Fibroblast of lung (primary cell): ENCODE measurements at regions not wholly inside any gene's neighbourhood (a gene's known extent, or its start where the extent isn't known, plus 50 kb on each side); places are given as distances from the start of the nearest gene placed in this dataset.

Experiments used
- CTCF ChIP-seq, 2 donors: IDR thresholded peaks in 1 of 2; conservative IDR thresholded peaks in 1 of 2; 1 replicate in 1 of 2; 2 replicates in 1 of 2; pipeline ENCODE4 v1.5.1; 2011 to 2012; ENCODE audit warnings: low read length in 2 of 2, control low read depth in 1 of 2, inconsistent platforms in 1 of 2, low read depth in 1 of 2, mild to moderate bottlenecking in 1 of 2
- EZH2 ChIP-seq: IDR thresholded peaks from 2 replicates; pipeline ENCODE4 v1.5.1; 2012; ENCODE audit warnings: low read length, control low read depth, mild to moderate bottlenecking; ENCODE audit errors: missing control alignments

- TF ChIP-seq CTCF (conservative IDR thresholded peaks at IDR 0.05 in 1 of 2, IDR thresholded peaks at IDR 0.05 in 1 of 2; ENCODE audit: low read depth in 1 of 2, low read length in 2 of 2) (no peak), EZH2 (no peak)
Observed at GRCh38 chr22:47891609-47892008, 1129.2 kb downstream of the TBC1D22A start.
